WERI-Rb-1 (cell line): ENCODE measurements at regions not wholly inside any gene's neighbourhood (a gene's known extent, or its start where the extent isn't known, plus 50 kb on each side); places are given as distances from the start of the nearest gene placed in this dataset.

Experiments used
- DNase-seq: peaks from one replicate; pipeline ENCODE4 v3.0.0-alpha.2; 2020
- H3K27ac ChIP-seq: fragments of 250-450 bp; sonication (Bioruptor Pico); 2 replicates; pipeline ENCODE4 v1.5.1; 2020; ENCODE audit warnings: mild to moderate bottlenecking, moderate library complexity
- H3K27me3 ChIP-seq: fragments of 250-450 bp; sonication (Bioruptor Pico); 2 replicates; pipeline ENCODE4 v1.5.1; 2021; ENCODE audit warnings: mild to moderate bottlenecking, low read depth, moderate library complexity; ENCODE audit not compliant: insufficient read depth, severe bottlenecking
- H3K36me3 ChIP-seq: fragments of 250-450 bp; sonication (Bioruptor Pico); 2 replicates; pipeline ENCODE4 v1.5.1; 2020; ENCODE audit warnings: mild to moderate bottlenecking, moderate library complexity
- H3K4me3 ChIP-seq: 2 replicates; pipeline ENCODE4 v1.5.1; 2011; ENCODE audit warnings: low read depth, mild to moderate bottlenecking, control low read depth, low read length
- H3K9me3 ChIP-seq: fragments of 250-450 bp; sonication (Bioruptor Pico); 2 replicates; pipeline ENCODE4 v1.5.1; 2021; ENCODE audit warnings: mild to moderate bottlenecking, moderate library complexity; ENCODE audit not compliant: severe bottlenecking
- CTCF ChIP-seq: IDR thresholded peaks from 2 replicates; pipeline ENCODE4 v1.5.1; 2011; ENCODE audit warnings: low read depth, mild to moderate bottlenecking, control low read depth, inconsistent platforms, low read length

GRCh38 chr3:153066983-153067382 lies 95.0 kb upstream of the RAP2B start:
- Histone ChIP-seq H3K27me3 (no peaks in the 10 kb centered on the region), H3K9me3 (no peaks in the 10 kb centered on the region), H3K36me3 (no peaks in the 10 kb centered on the region), H3K27ac (no peak overlapping the region), H3K4me3 (no peak overlapping the region)
- no peak for DNase-seq
- TF ChIP-seq CTCF = no peak

GRCh38 chr3:153069598-153070510 lies 92.2 kb upstream of the RAP2B start:
- Histone ChIP-seq H3K36me3 (no peaks in the 10 kb centered on the region), H3K27me3 (no peaks in the 10 kb centered on the region), H3K9me3 (no peaks in the 10 kb centered on the region), H3K27ac (no peak overlapping the region), H3K4me3 (no peak overlapping the region)
- TF ChIP-seq CTCF = no peak
- DNase-seq = no peak

- no peaks in the 10 kb centered on the region for H3K36me3 ChIP-seq
- no peaks in the 10 kb centered on the region for H3K9me3 ChIP-seq
- no peak for DNase-seq
- H3K4me3 ChIP-seq = no peak overlapping the region
- no peak for TF ChIP-seq CTCF
- no peak overlapping the region for H3K27ac ChIP-seq
- H3K27me3 ChIP-seq = no peaks in the 10 kb centered on the region
These were observed 91.5 kb upstream of the RAP2B start for GRCh38 chr3:153070511-153070868.

- Histone ChIP-seq H3K27ac (no peak overlapping the region), H3K27me3 (no peaks in the 10 kb centered on the region), H3K36me3 (no peaks in the 10 kb centered on the region), H3K9me3 (no peaks in the 10 kb centered on the region), H3K4me3 (no peak overlapping the region)
- DNase-seq = no peak
- TF ChIP-seq CTCF = no peak
These were observed 89.6 kb upstream of the RAP2B start for GRCh38 chr3:153072382-153072781.

GRCh38 chr3:153072856-153073255 lies 89.2 kb upstream of the RAP2B start:
- Histone ChIP-seq H3K36me3 (no peaks in the 10 kb centered on the region), H3K4me3 (no peak overlapping the region), H3K27ac (no peak overlapping the region), H3K27me3 (no peaks in the 10 kb centered on the region), H3K9me3 (no peaks in the 10 kb centered on the region)
- no peak for DNase-seq
- TF ChIP-seq CTCF = no peak

GRCh38 chr3:153073636-153074035 lies 88.4 kb upstream of the RAP2B start:
- Histone ChIP-seq H3K27me3 (no peaks in the 10 kb centered on the region), H3K27ac (no peak overlapping the region), H3K9me3 (no peaks in the 10 kb centered on the region), H3K36me3 (no peaks in the 10 kb centered on the region), H3K4me3 (no peak overlapping the region)
- no peak for DNase-seq
- TF ChIP-seq CTCF = no peak
